GM18505 (cell line): ENCODE measurements at regions not wholly inside any gene's neighbourhood (a gene's known extent, or its start where the extent isn't known, plus 50 kb on each side); places are given as distances from the start of the nearest gene placed in this dataset.
"Not testable (repeated sequence)": the region's sequence is repeated elsewhere in the genome, so short reads cannot be mapped to it uniquely, and the experiment has no call there.

Experiments used
- ATAC-seq: cut with Tn5 transposase; IDR thresholded peaks from one replicate; pipeline ENCODE4 v1.9.1; 2021; ENCODE audit not compliant: unreplicated experiment
- POLR2A ChIP-seq: IDR thresholded peaks from 4 replicates; pipeline ENCODE4 v1.6.1; 2011; ENCODE audit warnings: borderline replicate concordance; ENCODE audit not compliant: insufficient read depth, insufficient read length; ENCODE audit errors: extremely low read depth

DNA sequence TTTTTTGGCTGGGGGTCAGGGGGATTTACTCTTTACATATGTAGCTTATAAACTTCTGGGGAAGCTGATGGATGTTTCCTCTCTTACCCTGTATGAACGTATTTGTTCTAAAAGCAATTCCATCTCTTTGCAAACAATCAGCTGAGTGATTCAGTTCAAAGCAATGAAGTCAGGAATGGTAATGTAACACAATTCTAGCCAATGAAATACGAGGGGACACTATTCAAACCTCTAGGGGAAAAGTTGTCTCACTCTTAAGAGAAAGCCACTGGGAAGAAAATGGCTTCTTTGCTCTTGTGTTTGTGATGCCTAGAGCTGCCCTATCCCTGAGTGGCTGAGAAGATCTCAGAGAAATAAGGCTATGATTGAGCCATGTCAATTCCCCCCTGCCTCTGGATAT lies 134.8 kb upstream of the SEMA3C start:
- no peak for TF ChIP-seq POLR2A

DNA sequence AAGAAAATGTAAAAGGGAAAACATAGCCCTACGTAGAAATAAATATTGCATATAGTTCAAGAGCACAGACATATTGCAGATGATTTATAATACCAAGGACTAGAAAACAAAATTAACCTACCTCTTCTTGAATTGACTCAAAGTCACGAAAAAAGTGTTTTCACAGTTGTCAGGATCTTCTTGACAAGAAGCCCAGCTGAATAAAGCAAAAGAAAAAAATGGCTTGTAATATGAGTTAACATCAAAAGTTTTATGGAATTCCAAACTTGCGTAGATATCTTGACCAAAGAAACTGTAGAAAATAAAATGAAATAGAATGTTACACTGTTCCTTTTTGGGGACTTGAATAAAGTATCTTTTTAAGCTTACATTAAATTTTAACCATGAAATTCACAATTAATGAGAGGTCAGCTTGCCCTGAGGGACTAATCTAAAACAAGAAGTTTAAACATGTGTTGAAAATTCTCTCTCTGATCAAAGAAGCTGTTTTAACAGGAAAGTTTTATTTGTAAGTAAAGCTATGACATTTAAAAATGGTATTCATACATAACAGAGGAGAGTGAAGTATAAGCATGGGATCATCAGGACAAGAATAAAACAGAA lies 133.1 kb upstream of the SEMA3C start:
- no peak for TF ChIP-seq POLR2A
- ATAC-seq, result no peak

More for the DNA sequence above, 134.8 kb upstream of the SEMA3C start:
- no peak for ATAC-seq

DNA sequence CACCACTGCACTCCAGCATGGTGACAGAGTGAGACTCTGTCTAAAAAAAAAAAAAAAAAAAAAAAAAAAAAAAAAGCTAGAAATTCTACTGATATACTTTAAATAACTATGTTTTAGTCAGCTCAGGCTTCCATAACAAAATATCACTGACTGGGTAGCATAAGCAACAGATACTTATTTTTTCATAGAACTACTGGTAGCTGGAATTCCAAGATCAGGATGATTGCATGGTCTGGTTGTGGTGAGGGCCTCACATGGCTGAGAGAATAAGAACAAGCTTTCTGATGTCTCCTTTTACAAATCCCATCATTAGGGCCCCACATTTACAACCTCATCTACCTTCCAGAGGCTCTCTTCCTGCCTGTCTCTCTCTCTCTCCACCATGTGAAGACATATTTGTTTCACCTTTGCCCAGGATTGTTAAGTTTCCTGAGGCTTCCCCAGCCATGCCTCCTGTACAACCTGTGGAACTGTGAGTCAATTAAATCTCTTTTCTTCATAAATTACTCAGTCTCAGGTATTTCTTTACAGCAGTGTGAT lies 126.7 kb upstream of the SEMA3C start:
- no peak for TF ChIP-seq POLR2A
- no peak for ATAC-seq

DNA sequence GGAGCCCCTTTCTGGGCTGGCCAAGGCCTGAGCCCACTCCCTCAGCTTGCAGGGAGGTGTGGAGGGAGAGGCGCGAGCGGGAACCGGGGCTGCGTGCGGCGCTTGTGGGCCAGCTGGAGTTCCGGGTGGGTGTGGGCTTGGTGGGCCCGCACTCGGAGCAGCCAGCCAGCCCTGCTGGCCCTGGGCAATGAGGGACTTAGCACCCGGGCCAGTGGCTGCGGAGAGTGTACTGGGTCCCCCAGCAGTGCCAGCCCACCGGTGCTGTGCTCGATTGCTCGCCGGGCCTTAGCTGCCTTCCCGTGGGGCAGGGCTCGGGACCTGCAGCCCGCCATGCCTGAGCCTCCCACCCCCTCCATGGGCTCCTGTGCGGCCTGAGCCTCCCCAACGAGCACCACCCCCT lies 123.8 kb upstream of the SEMA3C start:
- not testable (repeated sequence) for ATAC-seq

DNA sequence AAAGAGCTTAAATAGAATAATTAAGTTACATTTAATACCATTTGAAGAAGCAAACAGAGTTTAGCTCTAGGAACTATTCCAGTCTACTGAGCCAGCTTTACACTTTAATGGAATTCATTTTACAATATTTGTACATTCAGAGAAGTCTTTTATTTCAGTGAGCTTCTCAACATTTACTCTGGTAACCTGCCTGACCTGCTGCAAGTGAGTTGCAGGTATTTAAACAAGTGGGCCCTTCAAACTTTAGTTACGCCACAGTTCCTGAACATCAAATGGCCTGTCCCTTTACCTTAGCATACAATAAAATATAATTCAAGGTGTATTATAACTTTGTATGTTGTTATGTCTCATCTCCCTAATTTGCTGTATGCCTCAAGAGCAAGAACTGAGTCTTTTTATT lies 121.6 kb upstream of the SEMA3C start:
- TF ChIP-seq POLR2A, result no peak
- no peak for ATAC-seq

DNA sequence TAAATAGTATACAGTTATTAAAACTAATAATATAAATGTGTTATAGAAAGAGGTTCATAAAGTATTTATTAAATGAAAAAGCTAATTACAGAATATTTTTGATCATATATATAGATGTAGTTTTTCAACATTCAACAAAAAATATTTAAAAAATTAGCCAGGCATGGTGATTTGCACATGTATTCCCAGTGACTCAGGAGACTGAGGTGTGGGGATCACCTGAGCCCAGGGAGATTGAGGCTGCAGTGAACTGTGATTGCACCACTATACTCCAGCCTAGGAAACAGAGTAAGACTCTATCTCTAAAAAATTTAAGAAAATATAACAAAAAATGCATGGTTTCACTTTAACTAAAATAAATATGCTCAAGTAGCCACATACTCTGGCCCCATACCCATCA lies 118.0 kb upstream of the SEMA3C start:
- no peak for ATAC-seq
- no peak for TF ChIP-seq POLR2A

DNA sequence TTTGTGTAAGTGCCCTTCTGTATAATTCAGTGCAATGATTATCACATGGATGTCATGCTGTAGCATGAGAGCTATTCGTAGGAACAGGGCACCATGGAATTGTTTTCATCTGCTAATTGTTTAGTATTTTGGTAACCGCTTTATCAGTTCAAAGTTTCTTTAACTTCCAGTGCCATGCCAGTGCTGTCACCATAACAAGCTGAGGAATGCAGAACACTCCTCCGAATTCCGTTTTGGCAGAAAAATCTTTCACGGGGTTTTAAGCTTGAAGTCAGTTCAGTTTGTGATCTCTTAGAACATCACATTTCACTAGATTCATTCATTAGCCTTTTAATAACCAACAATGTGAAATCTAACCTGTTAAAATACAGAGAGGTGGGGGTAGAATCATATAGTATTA lies 117.2 kb upstream of the SEMA3C start:
- TF ChIP-seq POLR2A, result no peak
- no peak for ATAC-seq

DNA sequence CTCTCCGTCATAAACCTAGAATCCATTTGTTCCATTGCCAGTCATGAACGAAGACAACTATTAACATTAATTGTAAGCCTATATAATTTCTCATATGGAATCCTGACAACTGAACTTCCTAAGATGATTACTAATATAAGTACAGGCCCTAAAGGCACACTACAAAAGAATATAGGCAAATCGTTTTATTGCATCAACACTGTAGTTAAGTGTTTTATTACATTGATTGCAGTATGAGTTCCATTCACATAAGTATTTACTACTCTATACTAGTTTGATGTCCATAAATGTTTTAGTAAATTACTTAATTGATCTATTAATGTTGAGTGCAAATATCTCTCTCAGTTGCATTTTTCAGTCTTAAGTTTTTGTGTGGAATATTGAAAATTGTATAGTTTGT lies 113.1 kb upstream of the SEMA3C start:
- no peak for ATAC-seq
- no peak for TF ChIP-seq POLR2A

DNA sequence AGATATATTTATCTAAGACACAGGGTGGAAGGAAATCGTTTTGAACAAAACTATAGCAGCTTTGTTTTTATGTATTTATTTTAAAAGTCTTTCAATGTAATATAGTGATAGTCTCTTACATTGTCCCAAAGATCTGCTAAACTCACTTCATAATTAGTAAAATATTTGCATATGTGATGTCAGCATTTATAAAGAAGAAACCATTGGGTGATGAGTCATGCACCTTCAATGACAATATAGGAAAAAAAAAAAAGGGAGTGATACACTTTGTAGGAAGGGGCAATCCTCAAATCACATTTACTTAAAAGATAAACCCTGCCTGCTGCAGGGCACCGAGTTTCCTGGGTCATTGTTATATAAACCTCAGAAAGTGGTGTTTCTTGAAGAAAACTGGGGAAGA lies 112.4 kb upstream of the SEMA3C start:
- no peak for ATAC-seq
- no peak for TF ChIP-seq POLR2A

DNA sequence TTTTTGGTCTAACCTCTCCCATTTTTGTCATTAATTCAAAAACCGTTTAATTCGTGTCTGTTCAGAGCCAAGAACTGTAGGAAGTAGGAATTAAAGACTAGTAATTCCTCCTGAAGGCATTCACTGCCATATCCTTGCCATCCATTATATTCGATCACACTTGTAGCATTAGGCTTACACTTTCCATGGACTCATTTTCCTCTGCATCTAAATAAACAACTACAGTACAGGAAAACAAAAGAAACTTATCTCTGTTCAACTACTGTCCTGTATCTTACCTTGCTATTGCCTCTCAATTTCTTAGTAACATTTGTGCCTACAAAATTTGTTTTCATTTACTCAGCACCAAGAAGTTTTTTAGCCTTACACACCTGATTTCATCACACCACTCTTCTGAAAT lies 111.6 kb upstream of the SEMA3C start:
- no peak for TF ChIP-seq POLR2A
- ATAC-seq, result no peak

DNA sequence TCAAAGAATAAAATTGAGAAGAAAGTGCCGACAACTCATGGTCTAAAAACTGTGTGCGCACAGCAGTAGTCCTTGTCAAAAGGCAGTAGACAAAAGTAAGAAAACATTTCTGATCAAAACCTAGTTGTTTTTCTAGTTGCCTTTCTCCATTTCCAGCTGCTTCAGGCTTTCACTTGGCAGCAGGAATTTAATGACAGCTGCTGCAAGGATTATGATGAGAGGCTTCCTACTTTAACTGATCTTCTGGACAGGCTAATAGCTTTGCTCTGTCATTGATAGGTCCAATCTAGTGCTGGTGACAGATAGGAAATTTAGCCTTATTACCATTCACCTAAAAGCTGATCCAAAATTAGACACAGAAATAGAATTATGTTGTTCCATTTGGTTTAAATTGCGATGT lies 110.7 kb upstream of the SEMA3C start:
- ATAC-seq, result no peak

DNA sequence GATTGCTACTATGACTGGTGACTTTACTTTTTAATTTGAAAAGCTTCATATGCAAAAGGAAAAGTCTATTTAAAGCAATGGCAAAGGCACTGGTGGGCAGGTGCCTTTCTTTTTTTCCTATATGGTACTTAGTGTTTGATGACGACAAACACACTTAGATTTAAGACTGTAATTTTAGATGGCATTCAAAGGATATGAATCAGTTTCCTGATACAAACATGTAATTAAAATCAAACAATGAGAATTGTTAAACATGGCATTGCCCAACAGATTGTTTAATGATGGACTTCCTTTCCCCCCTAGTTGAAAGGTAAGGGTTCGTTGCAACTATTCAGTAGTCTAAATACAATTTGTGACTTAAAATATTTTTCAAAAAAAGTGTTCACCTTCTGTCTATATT lies 106.5 kb upstream of the SEMA3C start:
- no peak for ATAC-seq
- TF ChIP-seq POLR2A, result no peak

More for the DNA sequence above, 110.7 kb upstream of the SEMA3C start:
- TF ChIP-seq POLR2A, result no peak

DNA sequence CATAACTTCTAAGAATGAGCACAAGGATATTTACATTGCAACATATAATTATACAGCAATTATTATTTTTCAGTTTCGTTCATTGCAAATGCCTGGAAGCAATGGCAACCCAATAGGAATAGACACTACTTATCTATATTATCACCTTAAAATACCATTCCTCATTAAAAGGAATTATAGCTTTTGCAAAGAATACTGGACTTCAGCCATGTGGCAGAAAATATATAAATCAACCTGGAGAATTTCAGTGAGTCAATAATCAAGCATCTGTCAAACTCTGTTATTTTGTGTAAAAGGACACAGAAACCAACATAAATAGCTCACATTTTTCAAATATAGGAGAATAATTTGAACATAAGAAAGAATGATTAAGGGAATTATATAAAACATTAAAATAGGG lies 96.1 kb upstream of the SEMA3C start:
- TF ChIP-seq POLR2A, result no peak
- ATAC-seq, result no peak

DNA sequence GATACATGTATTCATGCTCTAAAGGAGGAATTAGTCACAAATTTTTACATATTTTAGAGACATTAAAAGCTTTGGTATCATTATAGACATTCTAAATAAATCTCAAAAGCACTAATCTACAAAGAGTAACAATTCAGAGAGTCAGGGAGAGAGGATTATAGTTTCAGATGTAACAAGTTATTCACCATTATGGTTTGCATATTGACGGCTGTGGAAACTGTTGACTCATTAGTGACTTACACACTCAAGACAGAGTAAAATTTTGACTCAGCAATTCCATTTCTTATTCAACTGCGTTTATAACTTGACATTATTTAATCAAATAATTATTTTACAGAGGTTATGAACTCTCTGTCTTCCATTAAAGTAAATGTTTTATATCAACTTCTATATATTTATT lies 95.4 kb upstream of the SEMA3C start:
- TF ChIP-seq POLR2A, result no peak
- ATAC-seq, result no peak

DNA sequence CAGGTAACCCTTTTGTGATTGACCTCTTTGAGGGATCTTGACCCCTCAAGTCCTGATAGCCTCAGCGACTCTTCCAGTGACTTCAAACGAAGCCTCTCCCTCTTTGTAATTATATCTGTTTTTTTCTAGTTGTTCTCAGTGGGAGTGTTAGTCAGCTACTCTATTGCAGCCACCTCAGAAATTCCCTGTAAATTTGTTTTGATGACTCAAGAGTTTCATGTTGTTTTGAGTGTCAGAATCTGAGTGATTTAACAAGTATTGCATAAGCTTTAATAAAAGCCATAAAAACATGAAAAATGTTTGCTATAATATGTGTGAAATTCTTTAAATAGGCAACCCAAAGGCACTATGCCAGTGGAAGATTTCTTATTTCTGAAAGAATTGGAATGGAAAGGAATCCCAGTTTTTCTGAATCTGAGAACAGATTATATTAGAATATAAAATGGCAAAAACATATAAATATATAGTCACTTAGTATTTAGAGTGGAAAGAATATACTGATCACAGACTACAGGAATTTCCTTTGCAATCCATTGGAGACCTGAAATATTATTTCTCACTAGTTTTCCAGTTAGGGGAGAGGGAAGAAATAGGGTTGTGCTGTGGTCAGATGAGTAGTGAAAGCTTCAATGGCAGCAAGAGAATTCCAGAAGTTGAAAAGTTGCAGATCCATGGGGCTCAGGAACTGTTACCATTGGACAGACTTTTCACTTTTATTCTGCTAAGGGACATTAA lies 94.4 kb upstream of the SEMA3C start:
- no peak for TF ChIP-seq POLR2A
- ATAC-seq, result no peak

DNA sequence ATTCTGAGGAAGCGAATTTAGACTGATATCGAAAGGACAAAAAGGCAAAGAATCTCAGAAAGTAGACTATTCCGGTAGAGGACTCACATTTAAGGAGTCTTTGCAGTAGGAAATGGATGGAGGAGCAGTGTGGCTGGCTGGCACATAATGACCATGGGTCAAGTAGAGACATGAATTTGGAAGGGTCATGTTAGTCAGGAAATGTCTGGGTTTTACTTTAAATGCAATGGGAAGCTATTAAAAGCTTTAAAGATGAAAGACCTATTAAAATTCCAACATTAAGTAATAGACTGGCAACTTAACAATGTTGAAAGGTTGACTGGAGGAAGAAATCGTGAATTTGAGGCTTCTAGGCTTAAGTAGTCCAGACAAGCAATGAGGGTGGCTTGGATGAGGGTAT lies 90.0 kb upstream of the SEMA3C start:
- no peak for ATAC-seq
- TF ChIP-seq POLR2A, result no peak
